Spleen (tissue), 11 donors: ENCODE measurements at regions not wholly inside any gene's neighbourhood (a gene's known extent, or its start where the extent isn't known, plus 50 kb on each side); places are given as distances from the start of the nearest gene placed in this dataset.

Experiments
- DNase-seq: peaks from one replicate; pipeline ENCODE4 v3.0.0-alpha.2; 2020
- H3K27ac ChIP-seq, 8 donors: fragments of 200-600 bp; sonication (generic) in 7 of 8; 1 replicate in 4 of 8; 2 replicates in 4 of 8; pipeline versions ENCODE4 v1.5.0 to v1.8.0; 2016 to 2021; ENCODE audit warnings: inconsistent platforms in 4 of 8, mild to moderate bottlenecking in 4 of 8, moderate library complexity in 1 of 8
- H3K27me3 ChIP-seq, 7 donors: fragments of 200-600 bp; sonication (generic) in 6 of 7; replicated peaks in 1 of 7; 1 replicate in 4 of 7; 2 replicates in 3 of 7; pipeline versions ENCODE4 v1.5.0 to v1.8.0; 2016 to 2021; ENCODE audit warnings: inconsistent platforms in 3 of 7, mild to moderate bottlenecking in 1 of 7
- H3K36me3 ChIP-seq, 6 donors: fragments of 200-600 bp; sonication (generic) in 5 of 6; 1 replicate in 4 of 6; 2 replicates in 2 of 6; pipeline versions ENCODE4 v1.5.0 to v1.8.0; 2016 to 2021; ENCODE audit warnings: inconsistent platforms in 2 of 6
- H3K4me1 ChIP-seq, 6 donors: fragments of 200-600 bp; sonication (generic) in 5 of 6; 1 replicate in 3 of 6; 2 replicates in 3 of 6; pipeline versions ENCODE4 v1.5.0 to v1.8.0; 2016 to 2021; ENCODE audit warnings: inconsistent platforms in 3 of 6
- H3K4me3 ChIP-seq, 8 donors: fragments of 200-600 bp; sonication (generic) in 7 of 8; 1 replicate in 4 of 8; 2 replicates in 4 of 8; pipeline versions ENCODE4 v1.5.0 to v1.8.0; 2016 to 2021; ENCODE audit warnings: inconsistent platforms in 4 of 8, mild to moderate bottlenecking in 4 of 8, moderate library complexity in 2 of 8
- H3K9me3 ChIP-seq, 8 donors: fragments of 200-600 bp; sonication (generic) in 7 of 8; 1 replicate in 4 of 8; 2 replicates in 4 of 8; pipeline versions ENCODE4 v1.5.0 to v1.8.0; 2016 to 2021; ENCODE audit warnings: inconsistent platforms in 4 of 8
- POLR2A ChIP-seq, 3 donors: fragments of 450-650 bp; IDR thresholded peaks; one replicate each; pipeline ENCODE4 v1.5.1; 2017; ENCODE audit warnings: antibody characterized with exemption in 3 of 3, mild to moderate bottlenecking in 1 of 3
- POLR2AphosphoS5 ChIP-seq, 3 donors: sonication (generic); formaldehyde crosslinking; IDR thresholded peaks; one replicate each; pipeline ENCODE4 v1.5.1; 2017; ENCODE audit warnings: antibody characterized with exemption in 3 of 3
- WGBS, 5 donors: extraction: QIAGEN DNeasy Blood & Tissue Kit in 3 of 5; methylation state at CpG; one replicate each; pipeline versions ENCODE4 v1.1.5 to v1.1.7; 2013 to 2018; 5-methylcytosine and 5-hydroxymethylcytosine counted together
- intact Hi-C: fragments of 100-400 bp; cut with DNase I; formaldehyde crosslinking; loops from one replicate; pipeline ENCODE4 v1.15.0; 2023; ENCODE audit warnings: low total_unique reads
- TF ChIP-seq, protein P1 (sequence below), 11 experiments: fragments of 200-600 bp in 7 of 11; fragments of 450-650 bp in 4 of 11; sonication (generic) in 4 of 11; IDR thresholded peaks in 8 of 11; conservative IDR thresholded peaks in 3 of 11; 1 replicate in 7 of 11; 2 replicates in 4 of 11; pipeline versions ENCODE4 v1.4.0 to v1.8.0; 2016 to 2021; ENCODE audit warnings: antibody characterized with exemption in 11 of 11, inconsistent platforms in 4 of 11, mild to moderate bottlenecking in 1 of 11
- donor health status: healthy with polysubstance abuse.
- donor health status: DM: no; HTN: no; CAD: no; lungs with moderate emphysema.
- donor health status: DM: no; HTN: no; CAD: no.
- donor health status: Bipolar disorder and iron deficiency.
- donor health status: healthy.
- donor health status: DM: no; HTN: no; CAD: no.
- donor health status: DM: yes; HTN: yes; CAD: no.

DNA sequence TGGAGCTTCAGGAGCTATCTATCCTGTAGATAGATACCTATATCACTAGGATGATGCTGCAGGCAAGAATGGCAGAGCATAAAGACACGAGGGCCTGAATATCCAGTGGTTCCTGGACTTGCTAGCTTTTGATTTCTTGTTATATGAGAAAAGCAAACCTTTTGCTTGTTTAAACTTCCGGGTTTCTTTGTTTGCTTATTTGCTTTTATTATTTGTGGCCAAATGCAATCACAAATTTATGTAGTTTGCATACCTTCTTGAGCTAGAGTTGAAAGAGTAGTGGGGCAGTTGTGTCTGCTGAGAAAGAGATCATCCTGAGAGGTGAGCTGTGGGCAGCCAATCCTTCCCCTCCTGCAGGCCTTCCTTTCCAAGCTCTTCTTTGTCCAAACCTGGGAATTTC lies 245.7 kb downstream of the AR start:
- no peak for DNase-seq
- no peak for TF ChIP-seq POLR2A (IDR thresholded peaks at IDR 0.05)
- TF ChIP-seq POLR2AphosphoS5 (IDR thresholded peaks at IDR 0.05), result no peak
- TF ChIP-seq, protein P1, sequence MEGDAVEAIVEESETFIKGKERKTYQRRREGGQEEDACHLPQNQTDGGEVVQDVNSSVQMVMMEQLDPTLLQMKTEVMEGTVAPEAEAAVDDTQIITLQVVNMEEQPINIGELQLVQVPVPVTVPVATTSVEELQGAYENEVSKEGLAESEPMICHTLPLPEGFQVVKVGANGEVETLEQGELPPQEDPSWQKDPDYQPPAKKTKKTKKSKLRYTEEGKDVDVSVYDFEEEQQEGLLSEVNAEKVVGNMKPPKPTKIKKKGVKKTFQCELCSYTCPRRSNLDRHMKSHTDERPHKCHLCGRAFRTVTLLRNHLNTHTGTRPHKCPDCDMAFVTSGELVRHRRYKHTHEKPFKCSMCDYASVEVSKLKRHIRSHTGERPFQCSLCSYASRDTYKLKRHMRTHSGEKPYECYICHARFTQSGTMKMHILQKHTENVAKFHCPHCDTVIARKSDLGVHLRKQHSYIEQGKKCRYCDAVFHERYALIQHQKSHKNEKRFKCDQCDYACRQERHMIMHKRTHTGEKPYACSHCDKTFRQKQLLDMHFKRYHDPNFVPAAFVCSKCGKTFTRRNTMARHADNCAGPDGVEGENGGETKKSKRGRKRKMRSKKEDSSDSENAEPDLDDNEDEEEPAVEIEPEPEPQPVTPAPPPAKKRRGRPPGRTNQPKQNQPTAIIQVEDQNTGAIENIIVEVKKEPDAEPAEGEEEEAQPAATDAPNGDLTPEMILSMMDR (IDR thresholded peaks at IDR 0.05 in 8 of 11, conservative IDR thresholded peaks at IDR 0.05 in 3 of 11), result no peak
- H3K9me3 ChIP-seq, result no peaks in the 10 kb centered on the region
- no peaks in the 10 kb centered on the region for H3K27me3 ChIP-seq
- 57 to 85% (median 61%) methylated on average over 2 of the region's 2 CpGs for WGBS, 5 donors
- no peaks in the 10 kb centered on the region for H3K36me3 ChIP-seq
- intact Hi-C loops, result no loop called here
- H3K4me3 ChIP-seq, result no peak overlapping the region
- H3K27ac ChIP-seq, result no peak overlapping the region
- H3K4me1 ChIP-seq, result no peaks in the 10 kb centered on the region
